HCEC 1CT (cell line): ENCODE measurements at regions not wholly inside any gene's neighbourhood (a gene's known extent, or its start where the extent isn't known, plus 50 kb on each side); places are given as distances from the start of the nearest gene placed in this dataset.

Source experiments
- DNase-seq: peaks from one replicate; pipeline ENCODE4 v3.0.0-alpha.2; 2017

- no peak for DNase-seq
Measured at GRCh38 chr9:89724659-89725058, 119.8 kb downstream of the GADD45G start.

DNA sequence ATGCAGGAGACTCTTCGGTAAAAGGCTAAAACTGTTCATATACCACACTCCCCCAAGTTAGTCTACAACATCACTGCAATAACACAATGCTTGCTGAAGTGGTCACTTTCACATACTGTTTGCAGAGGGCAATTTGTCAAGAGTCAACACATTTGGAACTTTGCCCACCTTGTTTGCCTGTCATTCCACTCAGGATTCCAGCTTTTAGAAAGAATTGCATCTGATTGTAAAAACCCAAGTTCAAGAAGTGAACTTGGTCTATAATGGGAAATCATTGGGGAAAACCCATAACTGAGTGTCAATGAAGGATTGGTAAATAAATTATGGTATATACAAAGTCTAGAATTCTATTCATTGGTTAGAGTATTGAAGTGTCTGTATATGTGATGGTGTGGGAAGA is 120.5 kb downstream of the GADD45G start:
- no peak for DNase-seq

GRCh38 chr9:89729954-89730530 is 125.2 kb downstream of the GADD45G start:
- DNase-seq: no peak

GRCh38 chr9:89730715-89731114 is 125.9 kb downstream of the GADD45G start:
- DNase-seq: no peak

DNA sequence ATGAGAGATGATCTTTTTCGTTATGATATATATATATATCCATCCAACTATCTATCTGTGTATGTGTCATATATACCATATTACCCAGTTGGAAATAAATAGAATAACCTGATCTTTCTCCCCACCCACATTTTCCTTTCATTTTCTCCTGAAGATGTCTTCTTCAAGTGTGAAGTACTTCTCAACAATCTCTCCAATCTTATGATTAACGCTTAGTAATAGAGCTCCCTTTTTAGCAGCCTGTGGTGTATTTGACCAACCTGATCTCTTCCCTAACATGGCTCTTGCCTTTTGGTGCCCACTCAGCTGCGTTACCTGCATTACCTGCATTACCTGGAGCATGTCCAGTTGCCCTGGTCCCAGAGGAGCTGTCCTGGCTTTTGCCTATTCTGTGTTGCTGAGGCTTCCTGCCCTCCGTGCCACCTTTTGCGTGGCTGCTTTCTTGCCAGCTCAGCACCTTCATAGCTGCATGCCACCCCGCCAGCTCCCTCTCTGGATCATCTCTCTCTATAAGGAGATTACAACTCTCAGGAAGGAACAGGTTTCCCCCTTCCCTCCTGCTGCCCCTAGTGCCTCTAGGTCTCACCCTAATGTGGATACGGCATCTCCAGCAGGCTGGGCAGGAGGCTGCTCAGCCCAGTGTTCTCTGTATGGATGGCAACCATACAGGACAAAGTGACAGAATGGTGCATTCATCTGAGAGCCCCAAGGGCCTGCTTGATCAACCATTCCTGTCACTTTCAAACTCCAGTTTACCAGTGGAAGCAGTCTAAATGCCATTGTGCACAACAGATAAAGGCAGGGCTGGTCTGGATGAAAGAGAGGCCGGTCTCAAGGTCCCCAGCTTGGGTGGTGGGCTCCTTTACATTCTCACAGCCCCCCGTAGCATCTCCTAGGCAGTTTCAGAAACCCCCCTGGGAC is 126.7 kb downstream of the GADD45G start:
- DNase-seq: no peak

- DNase-seq: no peak
Measured at GRCh38 chr9:89732295-89732938, 127.6 kb downstream of the GADD45G start.

DNA sequence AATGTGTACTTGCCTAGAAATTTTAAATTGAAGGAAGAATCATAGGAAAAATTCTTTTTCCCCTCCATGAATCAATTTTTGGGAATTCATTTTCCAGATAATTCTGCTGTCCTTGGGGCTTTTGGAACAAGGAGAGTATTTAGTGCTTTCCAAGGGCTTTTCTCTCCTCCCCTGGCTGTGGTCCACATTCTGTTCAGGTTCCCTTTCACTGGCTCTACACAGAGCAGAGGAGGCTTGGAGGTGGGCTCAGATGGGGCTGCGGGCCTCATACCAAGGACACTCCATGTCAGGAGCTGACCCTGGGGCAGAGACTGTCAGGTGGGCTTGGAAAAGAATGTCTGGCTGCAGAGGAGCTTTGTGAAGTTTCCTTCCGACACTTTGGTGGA is 128.1 kb downstream of the GADD45G start:
- DNase-seq: no peak

GRCh38 chr9:89734600-89735041 is 129.8 kb downstream of the GADD45G start:
- no peak for DNase-seq

- no peak for DNase-seq
Measured at GRCh38 chr9:89738137-89738932, 133.5 kb downstream of the GADD45G start.

DNA sequence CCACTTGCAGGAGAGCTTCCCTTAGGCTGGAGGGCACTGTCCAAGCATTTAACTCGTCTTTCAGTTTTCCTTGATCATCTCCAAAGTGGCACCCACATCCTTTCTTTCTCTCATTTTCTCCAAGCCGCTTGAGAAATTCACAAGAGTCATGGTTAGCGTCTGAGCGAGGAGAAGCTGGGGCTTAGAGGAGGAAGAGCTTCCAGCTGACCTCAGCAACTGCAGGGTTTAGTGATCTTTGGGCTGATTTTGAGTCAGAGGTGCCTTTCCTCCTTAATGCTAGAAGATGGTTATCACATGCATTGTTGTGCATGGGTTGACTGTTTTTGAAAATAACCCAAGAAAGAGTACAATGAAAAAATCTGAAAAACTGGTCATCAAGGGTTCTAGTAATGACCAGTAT is 134.7 kb downstream of the GADD45G start:
- no peak for DNase-seq

DNA sequence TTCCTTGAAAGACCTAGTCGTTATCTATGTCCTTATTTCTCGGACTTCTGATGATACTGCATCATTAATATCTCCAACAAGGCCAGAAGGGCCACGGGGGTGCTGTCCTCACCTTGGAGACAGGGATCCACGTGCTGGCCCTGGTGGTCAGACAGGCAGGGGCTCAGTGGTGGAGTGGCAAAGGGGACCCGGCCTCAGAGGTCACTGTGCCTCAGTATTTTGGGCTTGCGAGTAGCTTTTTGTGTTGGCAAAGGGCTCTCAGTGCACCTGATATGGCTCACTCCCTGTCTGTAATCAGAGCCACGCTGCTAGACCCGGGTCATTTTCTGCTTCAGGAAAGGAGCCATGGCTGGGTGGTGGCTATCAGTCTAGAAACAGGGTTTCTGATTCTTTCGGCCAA is 135.1 kb downstream of the GADD45G start:
- DNase-seq: no peak

DNA sequence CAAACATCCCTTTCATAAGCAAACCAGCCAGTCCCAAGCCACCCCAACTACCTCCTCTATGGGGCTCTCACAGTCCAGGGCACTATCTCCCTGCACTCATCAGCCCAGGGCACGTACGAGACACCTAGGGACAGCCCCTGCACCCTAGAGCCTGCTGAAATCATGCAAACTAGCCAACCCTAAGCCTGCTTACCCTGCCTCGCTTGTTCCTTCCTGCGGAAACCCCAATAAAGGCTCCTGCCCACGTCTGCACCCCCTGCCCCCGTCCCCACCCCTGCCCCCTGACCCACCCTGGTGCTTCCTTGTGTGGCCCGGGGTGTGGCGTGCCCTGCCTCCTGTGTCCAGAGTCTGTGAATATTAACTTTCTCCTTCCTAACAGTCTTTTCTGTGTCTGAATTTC is 135.9 kb downstream of the GADD45G start:
- DNase-seq: no peak

GRCh38 chr9:89742660-89743059 is 137.8 kb downstream of the GADD45G start:
- DNase-seq: no peak

DNA sequence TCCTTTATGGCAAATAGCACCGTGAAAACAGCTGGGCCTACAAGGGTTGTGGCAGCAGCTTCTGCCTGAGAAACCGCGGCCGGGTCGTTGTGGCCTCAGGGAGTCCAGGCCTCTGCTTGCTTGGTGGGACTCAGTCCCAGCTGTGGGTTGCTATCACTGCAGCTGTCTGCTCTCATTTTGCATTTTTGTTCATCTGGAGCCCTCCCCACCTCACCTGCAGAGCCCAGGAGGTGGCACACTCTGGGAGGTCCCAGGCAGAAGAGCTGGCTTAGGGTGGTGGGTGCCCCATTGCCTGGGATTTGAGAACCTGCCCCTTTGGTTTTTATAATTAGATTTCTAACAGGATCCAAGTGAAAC is 138.4 kb downstream of the GADD45G start:
- DNase-seq: no peak

DNA sequence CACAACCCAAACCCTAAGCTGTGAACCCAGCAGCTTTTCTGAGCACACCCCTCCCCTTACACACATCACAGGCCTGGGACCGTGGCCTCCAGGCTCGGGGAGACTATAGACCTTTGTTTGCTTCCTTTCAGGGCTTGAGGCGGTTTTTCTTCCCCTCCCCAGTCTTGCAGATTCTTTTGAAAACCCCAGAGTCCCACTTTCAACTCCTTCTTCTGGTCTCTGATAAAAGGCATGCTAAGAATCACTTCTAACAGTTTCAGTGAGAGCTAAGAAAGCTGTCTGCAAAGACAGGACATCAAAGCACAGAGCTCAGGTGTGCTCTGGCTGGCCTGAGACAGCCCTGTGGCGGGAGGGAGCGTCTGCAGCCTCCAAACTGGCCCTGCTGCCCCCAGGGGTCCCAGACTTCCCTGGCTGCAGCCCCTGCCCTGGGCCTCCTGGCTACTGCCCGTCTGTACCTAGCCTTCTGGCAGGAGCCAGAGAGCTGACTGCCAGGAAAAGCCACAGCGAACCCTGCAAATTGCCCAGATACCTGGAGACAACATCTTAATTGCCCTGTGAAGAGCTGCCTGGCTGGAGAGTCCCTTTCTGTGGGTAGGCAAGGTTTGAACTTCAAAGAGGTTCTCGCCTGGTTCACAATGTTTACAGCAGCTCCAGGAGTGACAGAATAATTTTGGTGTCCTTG is 138.9 kb downstream of the GADD45G start:
- DNase-seq: no peak

DNA sequence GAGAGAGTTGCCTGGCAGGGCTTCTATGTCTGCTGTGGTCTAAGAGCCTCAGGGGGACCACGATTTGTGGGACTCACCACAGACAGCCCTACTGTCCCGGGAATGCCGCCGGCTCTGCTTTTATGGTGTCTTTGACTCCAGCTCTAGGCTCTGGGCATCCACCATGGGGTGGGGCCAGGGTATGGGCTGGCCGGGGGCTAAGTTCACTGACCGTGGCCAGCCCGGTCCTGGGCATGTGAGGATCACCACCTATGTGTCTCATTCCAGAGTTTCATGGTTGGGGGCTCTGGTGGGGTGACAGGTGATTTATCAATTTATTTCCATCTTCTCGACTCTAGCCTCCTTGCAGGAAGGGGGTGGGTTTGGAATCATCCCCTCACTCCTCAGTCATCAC is 139.4 kb downstream of the GADD45G start:
- no peak for DNase-seq

GRCh38 chr9:89744730-89745129 is 139.9 kb downstream of the GADD45G start:
- no peak for DNase-seq

DNA sequence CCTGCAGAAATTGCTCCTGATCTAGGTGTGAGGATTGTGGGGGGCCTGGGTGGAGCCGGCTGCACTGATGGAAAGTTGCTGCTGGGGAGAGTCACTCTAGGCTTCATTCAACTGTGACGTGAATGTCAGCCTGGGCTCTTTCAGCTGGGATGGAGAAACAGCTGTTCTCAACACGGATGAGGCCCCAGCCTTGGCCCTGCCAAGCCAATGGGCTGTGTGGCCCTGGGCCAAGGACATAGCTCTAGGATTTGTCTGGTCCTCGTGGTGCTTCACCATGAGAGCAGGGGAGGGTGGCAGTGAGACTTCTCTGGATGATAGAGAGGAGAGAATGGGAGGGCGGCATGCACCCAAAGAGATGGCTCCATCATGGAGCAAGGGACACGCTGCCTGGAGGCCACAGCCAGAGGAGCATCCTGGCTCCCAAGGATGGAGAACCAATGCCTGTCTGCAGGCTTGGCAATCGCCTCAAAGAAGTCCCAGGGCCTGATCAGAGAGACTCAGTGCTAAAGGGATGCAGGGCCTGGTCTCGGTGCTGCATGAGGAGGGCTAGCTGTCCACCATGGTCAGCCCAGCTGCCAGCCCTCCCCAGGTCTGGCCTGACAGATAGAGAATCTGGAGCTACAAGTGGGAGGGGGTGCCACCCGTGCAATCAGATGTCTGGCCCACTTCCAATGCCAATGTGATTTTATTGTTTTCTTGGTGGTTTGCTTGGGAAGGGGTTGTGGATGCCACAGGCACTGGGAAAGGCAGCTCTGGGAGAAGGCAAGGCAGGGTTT is 141.0 kb downstream of the GADD45G start:
- no peak for DNase-seq

DNA sequence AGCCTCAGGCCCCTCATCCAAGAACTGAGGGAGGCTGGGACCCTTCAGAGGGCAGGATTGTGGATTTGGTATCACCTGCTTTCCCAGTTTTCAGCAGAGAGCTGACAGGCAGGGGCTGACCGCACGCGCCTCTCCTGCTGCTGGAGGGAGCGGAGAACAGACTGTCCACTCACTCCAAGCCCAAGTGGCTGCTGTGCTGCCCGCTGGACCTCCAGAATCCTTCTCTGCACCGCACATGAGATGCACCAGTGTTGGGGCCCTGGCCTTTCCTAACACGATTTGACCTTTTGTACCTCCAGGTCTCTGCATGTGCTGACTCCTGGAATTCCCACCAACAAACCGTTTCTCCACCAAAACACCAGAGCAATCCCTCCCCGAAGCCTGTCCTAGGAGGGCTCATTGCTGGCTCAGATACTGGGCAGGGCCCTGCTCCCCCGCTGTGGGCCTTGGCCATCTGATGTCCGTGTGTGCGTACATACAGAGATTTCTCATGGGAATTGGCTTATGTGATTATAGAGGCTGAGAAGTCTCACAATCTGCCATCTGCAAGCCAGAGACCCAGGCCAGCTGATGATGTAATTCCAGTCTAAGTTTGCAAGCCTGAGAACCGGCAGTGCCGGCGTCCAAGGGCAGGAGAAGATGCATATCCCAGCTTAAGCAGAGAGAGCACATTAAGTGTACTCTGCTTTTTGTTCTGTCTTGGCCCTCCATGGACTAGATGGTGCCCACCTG is 141.7 kb downstream of the GADD45G start:
- DNase-seq: no peak

DNA sequence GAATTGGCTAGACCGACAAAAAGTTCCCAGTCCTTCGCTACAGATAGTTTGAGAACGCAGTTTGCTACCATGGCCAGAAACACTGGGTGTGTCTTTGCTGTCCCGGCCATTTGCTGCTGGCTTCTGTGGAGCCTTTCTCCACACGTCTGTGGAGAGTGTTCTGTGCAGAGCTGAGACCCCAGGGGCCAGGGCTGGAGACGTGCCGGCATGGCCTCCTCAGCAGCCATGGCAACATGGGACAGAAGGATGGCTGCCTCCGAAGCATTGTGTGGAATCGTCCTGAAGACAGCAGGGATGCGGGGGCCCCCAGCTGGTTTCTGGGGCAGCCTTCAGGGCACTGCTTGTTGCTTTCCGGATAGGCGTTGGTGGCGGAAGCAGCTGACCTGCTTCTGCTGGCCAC is 142.8 kb downstream of the GADD45G start:
- no peak for DNase-seq

DNA sequence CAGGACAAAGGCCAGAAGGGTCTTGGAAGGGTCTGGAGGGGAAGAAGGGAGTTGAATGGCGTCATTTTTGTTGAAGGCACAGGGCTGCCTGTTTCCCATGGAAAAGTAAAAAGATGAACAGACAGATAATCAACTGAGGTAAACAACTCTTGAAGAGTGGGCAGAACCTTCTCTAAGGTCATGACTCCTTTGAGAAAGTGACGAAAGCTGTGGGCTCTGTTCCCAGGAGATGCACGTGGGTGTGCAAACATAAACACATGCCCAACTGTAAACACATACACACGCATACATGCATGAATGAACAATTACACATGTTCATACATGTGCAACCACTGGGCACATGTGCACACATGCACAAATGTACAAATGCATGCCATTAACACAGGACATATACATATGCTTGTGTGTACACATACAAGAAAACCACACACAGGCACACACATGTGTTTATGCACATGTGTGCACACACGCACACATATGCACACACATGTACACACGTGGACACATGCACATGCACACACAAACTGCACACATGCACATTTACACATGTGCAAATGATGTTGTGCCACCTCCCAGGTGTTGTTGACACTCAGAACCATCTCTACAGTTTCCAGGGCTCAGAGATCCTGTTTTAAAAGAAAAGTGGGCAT is 143.3 kb downstream of the GADD45G start:
- no peak for DNase-seq
